Endometrium (tissue), 2 donors: ENCODE measurements at regions not wholly inside any gene's neighbourhood (a gene's known extent, or its start where the extent isn't known, plus 50 kb on each side); places are given as distances from the start of the nearest gene placed in this dataset.

ENCODE experiments used
- FAIRE-seq: peaks from 2 replicates; lab custom pipeline; 2012; peaks lifted over from hg19 to GRCh38; lab: Jason Lieb, UNC
- donor health status: control.
- donor health status: control.

- no peak for FAIRE-seq
Observed at GRCh38 chr2:2848621-2849333, 517.7 kb upstream of the MYT1L start.

- no peak for FAIRE-seq
Observed at GRCh38 chr2:2848198-2848597, 517.1 kb upstream of the MYT1L start.

- FAIRE-seq = no peak
Observed at GRCh38 chr2:2847209-2847676, 516.2 kb upstream of the MYT1L start.

- FAIRE-seq = no peak
Observed at GRCh38 chr2:2846332-2847208, 515.5 kb upstream of the MYT1L start.

- FAIRE-seq = no peak
Observed at GRCh38 chr2:2845806-2846315, 514.8 kb upstream of the MYT1L start.

- FAIRE-seq = no peak
Observed at GRCh38 chr2:2845267-2845666, 514.2 kb upstream of the MYT1L start.

- FAIRE-seq = no peak
Observed at GRCh38 chr2:2843969-2844548, 513.0 kb upstream of the MYT1L start.

- no peak for FAIRE-seq
Observed at GRCh38 chr2:2842466-2842865, 511.4 kb upstream of the MYT1L start.

GRCh38 chr2:2840681-2841300 is 509.7 kb upstream of the MYT1L start:
- no peak for FAIRE-seq

- FAIRE-seq = no peak
Observed at GRCh38 chr2:2839782-2840531, 508.9 kb upstream of the MYT1L start.

GRCh38 chr2:2839393-2839781 is 508.3 kb upstream of the MYT1L start:
- FAIRE-seq = no peak

- no peak for FAIRE-seq
Observed at GRCh38 chr2:2838548-2838845, 507.4 kb upstream of the MYT1L start.

- FAIRE-seq = no peak
Observed at GRCh38 chr2:2837746-2838547, 506.9 kb upstream of the MYT1L start.

GRCh38 chr2:2836343-2837070 is 505.4 kb upstream of the MYT1L start:
- no peak for FAIRE-seq

GRCh38 chr2:2834516-2835254 is 503.6 kb upstream of the MYT1L start:
- no peak for FAIRE-seq

GRCh38 chr2:2834105-2834504 is 503.0 kb upstream of the MYT1L start:
- no peak for FAIRE-seq

- no peak for FAIRE-seq
Observed at GRCh38 chr2:2832657-2833056, 501.6 kb upstream of the MYT1L start.

GRCh38 chr2:2831633-2832032 is 500.6 kb upstream of the MYT1L start:
- no peak for FAIRE-seq

GRCh38 chr2:2830576-2830975 is 499.5 kb upstream of the MYT1L start:
- FAIRE-seq = no peak
